Tibial nerve (tissue), 4 donors: ENCODE measurements at regions not wholly inside any gene's neighbourhood (a gene's known extent, or its start where the extent isn't known, plus 50 kb on each side); places are given as distances from the start of the nearest gene placed in this dataset.

ENCODE experiments used
- CTCF ChIP-seq, 5 experiments: fragments of 200-600 bp in 3 of 5; fragments of 450-650 bp in 2 of 5; sonication (generic) in 3 of 5; IDR thresholded peaks; one replicate each; pipeline ENCODE4 v1.5.1; 2016 to 2019; ENCODE audit warnings: antibody characterized with exemption in 5 of 5, mild to moderate bottlenecking in 3 of 5, moderate library complexity in 2 of 5
- EP300 ChIP-seq, 2 donors: sonication (generic); formaldehyde crosslinking; IDR thresholded peaks; one replicate each; pipeline ENCODE4 v1.6.1; 2017; ENCODE audit warnings: antibody characterized with exemption in 2 of 2, mild to moderate bottlenecking in 1 of 2
- POLR2A ChIP-seq, 2 donors: fragments of 450-650 bp; IDR thresholded peaks; one replicate each; pipeline ENCODE4 v1.6.1; 2017; ENCODE audit warnings: antibody characterized with exemption in 2 of 2, mild to moderate bottlenecking in 2 of 2, moderate library complexity in 2 of 2

- TF ChIP-seq CTCF (IDR thresholded peaks at IDR 0.05) (no peak), POLR2A (IDR thresholded peaks at IDR 0.05) (no peak), EP300 (IDR thresholded peaks at IDR 0.05) (no peak)
These were observed 105.3 kb upstream of the SPRY1 start for GRCh38 chr4:123291329-123291728.
